GM13977 (cell line): ENCODE measurements at regions not wholly inside any gene's neighbourhood (a gene's known extent, or its start where the extent isn't known, plus 50 kb on each side); places are given as distances from the start of the nearest gene placed in this dataset.

Experiments used
- DNase-seq: peaks from one replicate; pipeline ENCODE4 v3.0.0; 2012; ENCODE audit warnings: low spot score
- in situ Hi-C: fragments of 300-500 bp; cut with MboI; formaldehyde crosslinking; loops from one replicate; pipeline ENCODE4 v1.12.0; 2022; ENCODE audit warnings: low sequenced_read_pairs, low pct_unique_long_range_greater_than_20kb, mixed read lengths, inconsistent platforms; ENCODE audit not compliant: unreplicated experiment
- TF ChIP-seq, protein P1 (sequence below): IDR thresholded peaks from 2 replicates; pipeline ENCODE4 v1.5.1; 2012; ENCODE audit warnings: mild to moderate bottlenecking, control low read depth; ENCODE audit not compliant: insufficient read depth; ENCODE audit errors: extremely low read depth, missing control alignments

- DNase-seq = no peak
Observed at GRCh38 chr2:223219872-223220657, 168.1 kb downstream of the KCNE4 start.

GRCh38 chr2:223220658-223220925 is 168.6 kb downstream of the KCNE4 start:
- in situ Hi-C loops = no loop called here
- TF ChIP-seq, protein P1, sequence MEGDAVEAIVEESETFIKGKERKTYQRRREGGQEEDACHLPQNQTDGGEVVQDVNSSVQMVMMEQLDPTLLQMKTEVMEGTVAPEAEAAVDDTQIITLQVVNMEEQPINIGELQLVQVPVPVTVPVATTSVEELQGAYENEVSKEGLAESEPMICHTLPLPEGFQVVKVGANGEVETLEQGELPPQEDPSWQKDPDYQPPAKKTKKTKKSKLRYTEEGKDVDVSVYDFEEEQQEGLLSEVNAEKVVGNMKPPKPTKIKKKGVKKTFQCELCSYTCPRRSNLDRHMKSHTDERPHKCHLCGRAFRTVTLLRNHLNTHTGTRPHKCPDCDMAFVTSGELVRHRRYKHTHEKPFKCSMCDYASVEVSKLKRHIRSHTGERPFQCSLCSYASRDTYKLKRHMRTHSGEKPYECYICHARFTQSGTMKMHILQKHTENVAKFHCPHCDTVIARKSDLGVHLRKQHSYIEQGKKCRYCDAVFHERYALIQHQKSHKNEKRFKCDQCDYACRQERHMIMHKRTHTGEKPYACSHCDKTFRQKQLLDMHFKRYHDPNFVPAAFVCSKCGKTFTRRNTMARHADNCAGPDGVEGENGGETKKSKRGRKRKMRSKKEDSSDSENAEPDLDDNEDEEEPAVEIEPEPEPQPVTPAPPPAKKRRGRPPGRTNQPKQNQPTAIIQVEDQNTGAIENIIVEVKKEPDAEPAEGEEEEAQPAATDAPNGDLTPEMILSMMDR = no peak
- DNase-seq = no peak

More at GRCh38 chr2:223219872-223220657, 168.1 kb downstream of the KCNE4 start:
- in situ Hi-C loops = no loop called here
- TF ChIP-seq, protein P1 = no peak

- DNase-seq = no peak
- TF ChIP-seq, protein P1 = no peak
- in situ Hi-C loops = no loop called here
Observed at GRCh38 chr2:223221139-223221835, 169.3 kb downstream of the KCNE4 start.

GRCh38 chr2:223222397-223222796 is 170.4 kb downstream of the KCNE4 start:
- in situ Hi-C loops = no loop called here
- no peak for DNase-seq
- TF ChIP-seq, protein P1 = no peak

DNA sequence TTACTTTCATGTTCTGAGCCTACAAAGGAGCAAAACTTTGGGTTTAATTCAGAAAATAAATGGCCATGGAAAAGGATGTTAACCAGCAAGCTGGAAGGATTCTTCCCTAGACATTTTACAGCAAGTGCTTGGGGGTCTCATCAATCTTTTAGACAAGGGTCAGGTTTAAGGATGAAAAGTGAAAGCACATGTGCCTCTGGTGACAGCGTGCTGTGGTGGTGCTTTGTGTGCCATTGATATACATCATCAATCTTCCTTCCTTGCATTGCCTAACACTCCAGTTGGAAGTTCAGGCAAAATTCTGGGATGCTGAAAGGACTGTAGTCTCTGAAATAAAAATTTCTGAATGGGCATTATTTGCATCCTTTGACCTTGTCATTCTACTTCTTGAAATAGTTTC is 171.2 kb downstream of the KCNE4 start:
- TF ChIP-seq, protein P1 = no peak
- DNase-seq = no peak
- in situ Hi-C loops = no loop called here

DNA sequence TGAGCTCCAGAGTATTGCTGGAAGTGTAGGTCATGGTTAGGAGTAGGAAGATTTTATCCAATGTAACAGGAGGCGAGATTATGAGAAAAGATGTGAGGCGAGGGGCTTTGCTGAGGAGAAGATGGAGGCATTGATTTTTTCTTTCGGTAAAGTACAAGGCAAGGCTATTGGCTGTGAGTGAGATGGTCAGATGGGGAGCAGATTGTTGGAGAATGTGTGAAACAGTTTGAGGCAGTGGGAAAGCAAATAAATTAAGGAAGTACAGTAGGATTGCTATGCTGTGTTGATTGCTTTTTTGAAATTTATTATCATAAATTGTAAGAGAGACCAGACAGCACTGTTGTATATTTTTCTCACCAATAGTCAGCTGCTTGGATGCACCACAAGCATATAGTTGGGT is 173.3 kb downstream of the KCNE4 start:
- in situ Hi-C loops = no loop called here
- TF ChIP-seq, protein P1 = no peak
- no peak for DNase-seq
